Kidney glomerular epithelial cell (primary cell): ENCODE measurements at regions not wholly inside any gene's neighbourhood (a gene's known extent, or its start where the extent isn't known, plus 50 kb on each side); places are given as distances from the start of the nearest gene placed in this dataset.
A peak's percentile ranks its signal among the peaks of the same experiment; 100 is the strongest.

Source experiments
- DNase-seq: peaks from one replicate; lab custom pipeline; 2025; lab: John Stamatoyannopoulos, UW

GRCh38 chr4:74878323-74878722 is 54.6 kb upstream of the PARM1 start:
- DNase-seq: no peak

- no peak for DNase-seq
Observed at GRCh38 chr4:74875451-74875850, 57.5 kb upstream of the PARM1 start.

GRCh38 chr4:74874753-74875367 is 58.1 kb upstream of the PARM1 start:
- DNase-seq: peak; percentile 78

- DNase-seq: no peak
Observed at GRCh38 chr4:74873545-74874301, 59.2 kb upstream of the PARM1 start.

GRCh38 chr4:74858921-74859562 is 64.7 kb upstream of the BTC start:
- DNase-seq: no peak

GRCh38 chr4:74855879-74856278 is 61.6 kb upstream of the BTC start:
- no peak for DNase-seq

- no peak for DNase-seq
Observed at GRCh38 chr4:74848774-74849173, 54.5 kb upstream of the BTC start.

- no peak for DNase-seq
Observed at GRCh38 chr4:74845834-74846233, 51.5 kb upstream of the BTC start.
